ENCODE measurements at regions not wholly inside any gene's neighbourhood (a gene's known extent, or its start where the extent isn't known, plus 50 kb on each side); places are given as distances from the start of the nearest gene placed in this dataset.

DNA sequence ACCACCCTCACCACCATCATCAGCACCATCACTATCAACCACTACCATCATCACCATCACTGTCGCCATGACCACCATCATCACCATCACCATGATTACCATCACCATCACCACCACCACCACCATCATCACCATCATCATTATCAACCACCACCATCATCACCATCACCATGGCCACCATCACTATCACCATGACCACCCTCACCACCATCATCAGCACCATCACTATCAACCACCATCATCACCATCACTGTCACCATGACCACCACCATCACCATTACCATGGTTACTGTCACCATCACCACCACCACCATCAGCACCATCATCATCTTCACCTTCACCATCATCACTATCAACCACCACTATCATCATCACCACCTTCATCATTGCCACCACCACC is 183.4 kb downstream of the SHANK2 start (continued):
- TF ChIP-seq, protein P1, sequence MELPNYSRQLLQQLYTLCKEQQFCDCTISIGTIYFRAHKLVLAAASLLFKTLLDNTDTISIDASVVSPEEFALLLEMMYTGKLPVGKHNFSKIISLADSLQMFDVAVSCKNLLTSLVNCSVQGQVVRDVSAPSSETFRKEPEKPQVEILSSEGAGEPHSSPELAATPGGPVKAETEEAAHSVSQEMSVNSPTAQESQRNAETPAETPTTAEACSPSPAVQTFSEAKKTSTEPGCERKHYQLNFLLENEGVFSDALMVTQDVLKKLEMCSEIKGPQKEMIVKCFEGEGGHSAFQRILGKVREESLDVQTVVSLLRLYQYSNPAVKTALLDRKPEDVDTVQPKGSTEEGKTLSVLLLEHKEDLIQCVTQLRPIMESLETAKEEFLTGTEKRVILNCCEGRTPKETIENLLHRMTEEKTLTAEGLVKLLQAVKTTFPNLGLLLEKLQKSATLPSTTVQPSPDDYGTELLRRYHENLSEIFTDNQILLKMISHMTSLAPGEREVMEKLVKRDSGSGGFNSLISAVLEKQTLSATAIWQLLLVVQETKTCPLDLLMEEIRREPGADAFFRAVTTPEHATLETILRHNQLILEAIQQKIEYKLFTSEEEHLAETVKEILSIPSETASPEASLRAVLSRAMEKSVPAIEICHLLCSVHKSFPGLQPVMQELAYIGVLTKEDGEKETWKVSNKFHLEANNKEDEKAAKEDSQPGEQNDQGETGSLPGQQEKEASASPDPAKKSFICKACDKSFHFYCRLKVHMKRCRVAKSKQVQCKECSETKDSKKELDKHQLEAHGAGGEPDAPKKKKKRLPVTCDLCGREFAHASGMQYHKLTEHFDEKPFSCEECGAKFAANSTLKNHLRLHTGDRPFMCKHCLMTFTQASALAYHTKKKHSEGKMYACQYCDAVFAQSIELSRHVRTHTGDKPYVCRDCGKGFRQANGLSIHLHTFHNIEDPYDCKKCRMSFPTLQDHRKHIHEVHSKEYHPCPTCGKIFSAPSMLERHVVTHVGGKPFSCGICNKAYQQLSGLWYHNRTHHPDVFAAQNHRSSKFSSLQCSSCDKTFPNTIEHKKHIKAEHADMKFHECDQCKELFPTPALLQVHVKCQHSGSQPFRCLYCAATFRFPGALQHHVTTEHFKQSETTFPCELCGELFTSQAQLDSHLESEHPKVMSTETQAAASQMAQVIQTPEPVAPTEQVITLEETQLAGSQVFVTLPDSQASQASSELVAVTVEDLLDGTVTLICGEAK (IDR thresholded peaks at IDR 0.05) = 0 out of 2 replicates have a peak, but pooled peaks have one; percentile 27
- TF ChIP-seq, protein P1 (CRISPR knock-in tag; IDR thresholded peaks at IDR 0.05) = no peak
- TF ChIP-seq HDAC2 (IDR thresholded peaks at IDR 0.05) (peak; percentile 72; the same call in 1 of the 2 replicates), HDAC1 (IDR thresholded peaks at IDR 0.05) (peak in 1 of 2 experiments; percentile 81; a peak in 2 of 4 replicates), PCBP2 (IDR thresholded peaks at IDR 0.05; ENCODE audit: low read depth, low read length, poor library complexity, severe bottlenecking) (no peak), ZNF175 (CRISPR knock-in tag; IDR thresholded peaks at IDR 0.05; ENCODE audit: low read depth) (no peak), HEY1 (CRISPR knock-in tag; IDR thresholded peaks at IDR 0.05; ENCODE audit: borderline replicate concordance) (no peak), ELF4 (CRISPR knock-in tag; IDR thresholded peaks at IDR 0.05) (peak; percentile 72; the same call in 1 of the 2 replicates), ZNF217 (CRISPR knock-in tag; IDR thresholded peaks at IDR 0.05) (no peak), ZNF140 (CRISPR knock-in tag; IDR thresholded peaks at IDR 0.05) (no peak), POLR3A (IDR thresholded peaks at IDR 0.05; ENCODE audit: borderline replicate concordance, extremely low read depth, insufficient read depth, insufficient read length) (no peak)
- TF ChIP-seq, protein P2, sequence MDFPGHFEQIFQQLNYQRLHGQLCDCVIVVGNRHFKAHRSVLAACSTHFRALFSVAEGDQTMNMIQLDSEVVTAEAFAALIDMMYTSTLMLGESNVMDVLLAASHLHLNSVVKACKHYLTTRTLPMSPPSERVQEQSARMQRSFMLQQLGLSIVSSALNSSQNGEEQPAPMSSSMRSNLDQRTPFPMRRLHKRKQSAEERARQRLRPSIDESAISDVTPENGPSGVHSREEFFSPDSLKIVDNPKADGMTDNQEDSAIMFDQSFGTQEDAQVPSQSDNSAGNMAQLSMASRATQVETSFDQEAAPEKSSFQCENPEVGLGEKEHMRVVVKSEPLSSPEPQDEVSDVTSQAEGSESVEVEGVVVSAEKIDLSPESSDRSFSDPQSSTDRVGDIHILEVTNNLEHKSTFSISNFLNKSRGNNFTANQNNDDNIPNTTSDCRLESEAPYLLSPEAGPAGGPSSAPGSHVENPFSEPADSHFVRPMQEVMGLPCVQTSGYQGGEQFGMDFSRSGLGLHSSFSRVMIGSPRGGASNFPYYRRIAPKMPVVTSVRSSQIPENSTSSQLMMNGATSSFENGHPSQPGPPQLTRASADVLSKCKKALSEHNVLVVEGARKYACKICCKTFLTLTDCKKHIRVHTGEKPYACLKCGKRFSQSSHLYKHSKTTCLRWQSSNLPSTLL (IDR thresholded peaks at IDR 0.05) = no peak
